ENCODE measurements at regions not wholly inside any gene's neighbourhood (a gene's known extent, or its start where the extent isn't known, plus 50 kb on each side); places are given as distances from the start of the nearest gene placed in this dataset.

DNA sequence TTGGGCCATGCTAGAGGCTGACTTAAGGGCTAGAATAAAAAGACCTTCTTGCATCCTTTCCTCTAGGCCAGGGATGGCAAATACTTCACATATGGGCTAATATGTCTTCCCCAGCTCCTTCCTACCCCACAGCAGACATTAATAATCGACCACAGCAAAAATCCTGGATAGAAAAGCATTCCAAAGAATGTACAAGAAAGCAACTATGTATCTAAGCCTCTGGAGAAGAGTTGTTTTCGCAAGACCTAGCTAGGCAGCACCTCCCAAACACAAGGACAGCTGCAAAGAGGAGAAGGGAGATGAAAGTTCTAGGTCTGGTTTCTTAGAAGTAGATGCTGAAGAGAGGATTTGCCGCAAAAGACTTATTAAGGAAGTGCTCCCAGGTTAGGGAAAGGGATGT lies 372.6 kb downstream of the SLC4A3 start:
- Histone ChIP-seq H3K27me3 (no peaks in the 10 kb centered on the region), H3K4me1 (no peaks in the 10 kb centered on the region), H4K20me1 (no peaks in the 10 kb centered on the region), H3K9me3 (0 out of 2 replicates have a peak, but pooled peaks cover 5% of the 10 kb centered on the region), H3K9ac (no peak overlapping the region), H3K4me2 (no peak overlapping the region), H3K36me3 (no peaks in the 10 kb centered on the region), H3K27ac (no peak overlapping the region), H3K4me3 (no peak overlapping the region)
- TF ChIP-seq Cebpa-rat (IDR thresholded peaks at IDR 0.05): no peak

DNA sequence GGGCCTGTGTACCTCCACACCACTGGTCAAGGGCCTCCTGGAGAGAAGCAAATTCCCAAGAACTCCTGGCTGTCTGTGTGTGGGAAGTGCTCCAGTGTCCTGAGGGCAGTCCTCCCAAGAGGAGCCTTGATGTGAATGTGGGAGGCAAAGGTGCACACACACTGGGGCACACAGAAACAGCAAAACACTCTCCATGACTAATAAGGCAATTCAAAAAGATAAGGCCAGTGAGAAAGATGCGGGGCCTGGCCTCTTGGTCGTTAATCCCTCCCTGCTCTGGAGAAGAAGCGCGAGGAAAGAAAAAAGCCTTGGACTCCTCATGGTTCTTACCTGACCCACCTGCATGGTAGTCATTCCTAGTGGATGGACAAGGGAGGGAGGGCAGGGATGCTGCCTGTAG lies 373.2 kb downstream of the SLC4A3 start:
- H3K36me3 ChIP-seq: no peaks in the 10 kb centered on the region
- H3K27me3 ChIP-seq: no peaks in the 10 kb centered on the region
- H3K4me1 ChIP-seq: no peaks in the 10 kb centered on the region
- 0 out of 2 replicates have a peak, but pooled peaks cover 5% of the 10 kb centered on the region for H3K9me3 ChIP-seq
- no peak overlapping the region for H3K4me3 ChIP-seq
- no peak for TF ChIP-seq Cebpa-rat (IDR thresholded peaks at IDR 0.05)
- H4K20me1 ChIP-seq: no peaks in the 10 kb centered on the region
- no peak overlapping the region for H3K27ac ChIP-seq
- no peak overlapping the region for H3K4me2 ChIP-seq
- no peak overlapping the region for H3K9ac ChIP-seq

DNA sequence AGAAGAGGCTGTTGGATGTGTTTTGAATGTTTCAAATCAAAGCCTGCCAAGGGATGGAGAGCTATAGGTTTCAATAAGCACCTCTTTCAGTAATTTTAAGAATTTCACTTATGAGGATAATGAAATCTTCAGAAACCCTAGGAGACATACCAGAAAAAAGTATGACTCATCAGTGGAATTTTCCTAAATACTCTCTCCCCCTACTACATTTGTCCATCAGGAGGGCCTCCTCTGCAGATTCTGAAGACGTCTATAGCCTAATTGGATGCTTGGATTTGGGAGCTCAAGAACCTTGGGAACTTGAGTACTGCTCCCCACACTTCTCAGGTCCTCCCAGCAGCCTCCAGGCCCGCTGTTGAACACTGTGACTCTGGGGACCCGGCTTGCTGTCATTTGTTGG lies 374.3 kb downstream of the SLC4A3 start:
- Histone ChIP-seq H3K27me3 (no peaks in the 10 kb centered on the region), H4K20me1 (no peaks in the 10 kb centered on the region), H3K36me3 (no peaks in the 10 kb centered on the region), H3K9ac (no peak overlapping the region), H3K9me3 (0 out of 2 replicates have a peak, but pooled peaks cover 5% of the 10 kb centered on the region), H3K27ac (no peak overlapping the region), H3K4me1 (no peaks in the 10 kb centered on the region), H3K4me3 (no peak overlapping the region), H3K4me2 (no peak overlapping the region)
- TF ChIP-seq Cebpa-rat (IDR thresholded peaks at IDR 0.05): no peak

DNA sequence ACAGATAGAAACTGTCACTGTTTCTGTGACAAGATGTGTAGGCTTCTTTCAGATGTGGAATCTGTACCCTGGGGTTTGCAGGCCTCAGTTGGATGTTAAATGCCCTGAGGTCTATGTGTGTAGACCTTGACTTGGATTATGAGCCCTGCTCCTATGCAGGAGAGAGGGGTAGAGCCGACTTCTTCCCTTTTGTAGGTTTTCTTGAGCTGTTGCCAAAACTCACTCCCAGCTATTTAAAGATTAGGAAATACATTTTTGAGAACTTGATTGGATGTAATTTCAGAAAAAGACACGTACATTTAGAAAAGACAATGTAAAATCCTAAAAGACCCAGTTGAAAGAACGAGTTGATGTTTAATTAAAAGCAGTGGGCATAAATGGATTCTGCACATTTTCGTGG lies 374.8 kb downstream of the SLC4A3 start:
- Histone ChIP-seq H3K9me3 (0 out of 2 replicates have a peak, but pooled peaks cover 5% of the 10 kb centered on the region), H3K9ac (no peak overlapping the region), H3K4me1 (no peaks in the 10 kb centered on the region), H3K36me3 (no peaks in the 10 kb centered on the region), H4K20me1 (no peaks in the 10 kb centered on the region), H3K4me3 (no peak overlapping the region), H3K4me2 (no peak overlapping the region), H3K27ac (no peak overlapping the region), H3K27me3 (no peaks in the 10 kb centered on the region)
- TF ChIP-seq Cebpa-rat (IDR thresholded peaks at IDR 0.05): no peak

DNA sequence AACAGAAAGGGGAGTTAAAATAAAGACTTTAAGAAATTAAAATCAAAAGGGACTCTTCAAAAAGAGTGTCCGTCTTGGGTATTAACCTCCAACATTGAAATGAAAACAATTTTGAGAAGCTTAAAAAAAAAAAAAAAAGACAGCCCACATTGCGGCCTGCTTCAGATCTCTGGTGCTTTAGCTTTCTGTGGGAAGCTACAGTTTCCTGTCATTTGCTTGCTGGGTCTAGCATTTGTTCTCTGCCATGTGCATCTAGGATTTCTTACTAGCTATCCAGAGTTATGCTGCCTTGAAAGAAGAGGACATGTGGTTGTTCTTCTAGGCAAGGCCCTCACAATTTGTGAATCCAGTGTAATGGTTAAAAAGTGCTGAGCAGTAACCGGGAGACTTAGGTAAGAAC lies 375.3 kb downstream of the SLC4A3 start:
- no peak for TF ChIP-seq Cebpa-rat (IDR thresholded peaks at IDR 0.05)
- no peak overlapping the region for H3K4me2 ChIP-seq

DNA sequence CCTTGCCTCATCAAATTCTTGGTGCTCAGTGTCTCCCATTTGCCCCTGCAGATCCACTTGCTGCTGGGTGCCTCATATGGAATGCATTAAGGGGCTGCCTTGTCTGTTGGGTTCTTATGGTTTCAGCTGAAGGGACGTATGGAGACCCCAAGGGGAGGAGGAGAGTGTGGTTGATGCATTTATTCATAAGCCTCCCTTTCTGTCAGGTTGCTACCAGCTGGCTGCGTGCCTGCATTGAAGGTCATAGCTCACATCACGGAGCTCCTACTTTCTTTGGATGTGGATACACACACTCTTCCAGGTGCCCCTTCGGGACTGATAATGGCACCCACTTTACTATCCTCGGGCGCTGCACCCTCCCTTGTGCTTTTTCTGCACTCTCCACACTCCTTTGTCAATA lies 377.9 kb downstream of the SLC4A3 start:
- no peak overlapping the region for H3K27ac ChIP-seq
- no peak for TF ChIP-seq Cebpa-rat (IDR thresholded peaks at IDR 0.05)
- H3K9me3 ChIP-seq: no peaks in the 10 kb centered on the region

More for the DNA sequence above, 375.3 kb downstream of the SLC4A3 start:
- H3K27me3 ChIP-seq: no peaks in the 10 kb centered on the region
- no peak overlapping the region for H3K4me3 ChIP-seq
- H4K20me1 ChIP-seq: no peaks in the 10 kb centered on the region
- H3K27ac ChIP-seq: no peak overlapping the region
- no peaks in the 10 kb centered on the region for H3K36me3 ChIP-seq
- H3K4me1 ChIP-seq: no peaks in the 10 kb centered on the region
- H3K9ac ChIP-seq: no peak overlapping the region
- H3K9me3 ChIP-seq: 0 out of 2 replicates have a peak, but pooled peaks cover 5% of the 10 kb centered on the region

DNA sequence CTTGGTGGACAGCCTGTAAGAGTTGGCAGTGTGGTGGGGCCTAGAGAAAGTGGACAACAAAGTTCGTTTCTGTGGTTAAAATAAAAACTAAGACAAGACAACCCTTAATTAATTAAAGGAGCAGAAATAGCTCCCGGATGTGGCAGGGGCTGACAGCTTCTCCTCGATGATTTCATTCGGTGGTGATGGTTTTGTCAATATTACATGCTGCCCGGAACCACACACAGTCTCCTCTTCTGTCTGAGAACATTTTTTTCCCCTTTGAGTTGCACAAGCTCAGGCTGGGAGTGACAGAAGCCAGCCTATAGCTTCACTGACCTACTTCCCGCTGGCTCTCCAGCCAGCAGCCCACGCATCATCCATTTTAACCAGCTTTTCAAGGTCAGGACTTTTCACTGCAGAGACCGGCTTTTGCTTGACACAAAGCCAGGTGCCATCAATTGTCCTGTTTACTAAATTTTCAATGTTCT lies 378.8 kb downstream of the SLC4A3 start:
- Histone ChIP-seq H4K20me1 (no peaks in the 10 kb centered on the region), H3K9ac (no peak overlapping the region), H3K9me3 (no peaks in the 10 kb centered on the region), H3K4me3 (no peak overlapping the region), H3K4me2 (no peak overlapping the region), H3K27me3 (no peaks in the 10 kb centered on the region), H3K4me1 (no peaks in the 10 kb centered on the region), H3K27ac (no peak overlapping the region), H3K36me3 (no peaks in the 10 kb centered on the region)
- TF ChIP-seq Cebpa-rat (IDR thresholded peaks at IDR 0.05): no peak

More for the DNA sequence above, 377.9 kb downstream of the SLC4A3 start:
- Histone ChIP-seq H3K4me1 (no peaks in the 10 kb centered on the region), H3K4me3 (no peak overlapping the region), H4K20me1 (no peaks in the 10 kb centered on the region), H3K4me2 (no peak overlapping the region), H3K9ac (no peak overlapping the region), H3K27me3 (no peaks in the 10 kb centered on the region), H3K36me3 (no peaks in the 10 kb centered on the region)

DNA sequence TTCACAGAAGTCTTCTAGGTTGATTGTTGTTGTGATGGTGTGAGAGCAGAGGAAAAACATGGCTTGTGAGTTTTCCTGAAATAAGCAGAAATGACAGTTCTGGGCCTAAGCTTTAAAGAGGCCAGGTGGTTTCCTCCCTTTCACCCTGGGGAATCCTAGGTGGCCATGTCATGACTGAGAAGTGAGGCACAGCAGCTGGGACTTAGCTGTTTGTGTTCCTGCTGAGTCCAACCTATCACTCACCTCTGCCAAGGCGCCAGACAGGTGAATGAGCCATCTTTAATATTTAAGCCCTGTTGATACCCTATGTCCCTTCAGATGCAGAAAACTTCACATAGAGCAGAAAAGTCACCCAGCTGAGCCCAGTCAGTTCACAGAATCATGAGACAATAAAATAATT lies 384.4 kb downstream of the SLC4A3 start:
- Histone ChIP-seq H3K27me3 (no peaks in the 10 kb centered on the region), H3K9me3 (no peaks in the 10 kb centered on the region), H4K20me1 (no peaks in the 10 kb centered on the region), H3K9ac (no peak overlapping the region), H3K4me2 (no peak overlapping the region), H3K4me3 (no peak overlapping the region), H3K27ac (no peak overlapping the region), H3K36me3 (no peaks in the 10 kb centered on the region), H3K4me1 (no peaks in the 10 kb centered on the region)
- no peak for TF ChIP-seq Cebpa-rat (IDR thresholded peaks at IDR 0.05)

DNA sequence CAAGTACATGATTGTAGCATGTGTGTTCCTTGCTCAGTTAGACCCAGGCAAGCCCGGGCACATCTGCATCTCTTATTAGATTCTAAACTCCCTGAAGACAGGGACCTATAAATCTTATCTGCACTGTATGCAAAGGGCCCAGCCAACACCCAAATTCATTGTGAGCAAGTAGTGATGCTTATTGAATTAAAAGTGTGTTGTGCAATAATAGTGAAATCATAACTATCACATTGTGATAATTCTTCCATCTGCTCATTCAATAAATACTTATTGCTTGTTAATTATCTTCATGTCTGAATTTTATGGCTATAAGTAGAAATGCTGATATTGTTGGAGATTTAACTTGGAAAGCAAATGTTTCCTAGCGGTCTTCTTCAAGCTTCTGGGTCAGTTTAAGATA lies 387.5 kb downstream of the SLC4A3 start:
- Histone ChIP-seq H3K4me2 (no peak overlapping the region), H3K9ac (no peak overlapping the region), H3K27me3 (no peaks in the 10 kb centered on the region), H3K27ac (no peak overlapping the region), H3K4me3 (no peak overlapping the region), H3K9me3 (no peaks in the 10 kb centered on the region), H4K20me1 (no peaks in the 10 kb centered on the region), H3K4me1 (no peaks in the 10 kb centered on the region), H3K36me3 (no peaks in the 10 kb centered on the region)
- TF ChIP-seq Cebpa-rat (IDR thresholded peaks at IDR 0.05): no peak; the same call in 1 of the 2 replicates

DNA sequence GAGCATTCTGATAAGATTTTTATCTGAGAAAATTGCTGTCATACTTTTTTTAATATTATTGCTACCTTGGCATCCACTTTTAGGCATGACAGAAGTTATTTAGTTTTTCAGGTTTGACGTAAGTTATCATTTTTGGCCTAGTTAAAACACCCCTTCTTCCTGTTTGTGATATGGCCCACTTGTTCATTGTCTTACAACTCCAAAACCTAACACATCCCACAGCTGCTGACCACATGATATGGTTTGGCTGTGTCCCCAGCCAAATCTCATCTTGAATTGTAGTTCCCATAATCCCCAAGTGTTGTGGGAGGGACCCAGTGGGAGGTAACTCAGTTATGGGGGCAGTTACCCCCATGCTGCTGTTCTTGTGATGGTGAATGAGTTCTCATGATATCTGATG lies 388.1 kb downstream of the SLC4A3 start:
- Histone ChIP-seq H3K9me3 (no peaks in the 10 kb centered on the region), H3K9ac (no peak overlapping the region), H3K36me3 (no peaks in the 10 kb centered on the region), H3K27ac (no peak overlapping the region), H3K4me2 (no peak overlapping the region), H4K20me1 (no peaks in the 10 kb centered on the region), H3K27me3 (no peaks in the 10 kb centered on the region), H3K4me3 (no peak overlapping the region), H3K4me1 (no peaks in the 10 kb centered on the region)
- TF ChIP-seq Cebpa-rat (IDR thresholded peaks at IDR 0.05): no peak

DNA sequence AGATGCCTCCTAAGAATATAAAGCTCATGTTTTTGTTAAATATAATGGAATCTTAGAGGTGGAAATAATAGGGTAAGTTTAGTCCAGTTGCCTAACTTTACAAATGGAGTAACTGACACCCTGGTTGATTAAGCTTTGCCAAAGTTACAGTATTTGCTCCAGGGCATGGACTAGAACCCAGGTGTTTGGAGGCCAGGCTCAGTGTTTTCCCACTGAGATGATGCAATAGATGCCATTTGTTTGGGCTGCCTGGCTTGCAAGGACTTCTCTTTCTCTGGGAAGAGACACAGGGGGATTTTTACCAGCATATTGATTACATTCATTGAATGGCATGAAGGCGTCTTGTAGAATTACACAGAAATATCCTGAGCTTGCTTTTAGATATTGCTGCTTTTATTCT lies 397.8 kb downstream of the SLC4A3 start:
- Histone ChIP-seq H3K4me3 (no peak overlapping the region), H3K9ac (no peak overlapping the region), H3K36me3 (no peaks in the 10 kb centered on the region)

More for the DNA sequence above, 397.8 kb downstream of the SLC4A3 start:
- Histone ChIP-seq H3K4me2 (no peak overlapping the region), H3K9me3 (no peaks in the 10 kb centered on the region; the same call in 1 of the 2 replicates), H3K4me1 (no peaks in the 10 kb centered on the region), H3K27me3 (no peaks in the 10 kb centered on the region), H3K27ac (no peak overlapping the region), H4K20me1 (no peaks in the 10 kb centered on the region)
- no peak for TF ChIP-seq Cebpa-rat (IDR thresholded peaks at IDR 0.05)
